ENCODE measurements at regions not wholly inside any gene's neighbourhood (a gene's known extent, or its start where the extent isn't known, plus 50 kb on each side); places are given as distances from the start of the nearest gene placed in this dataset.
"Not testable (repeated sequence)": the region's sequence is repeated elsewhere in the genome, so short reads cannot be mapped to it uniquely, and the experiment has no call there.

GRCh38 chr1:118479351-118479750, 294.3 kb upstream of the SPAG17 start:
- DNase-seq (ENCODE audit: extremely low spot score): no peak
- ChIA-PET CTCF (no interaction called here), POLR2A (no interaction called here)
- no peak for TF ChIP-seq CTCF (IDR thresholded peaks at IDR 0.05; ENCODE audit: control extremely low read depth, extremely low read depth, low read depth, missing control alignments)

GRCh38 chr1:118473825-118474224, 288.8 kb upstream of the SPAG17 start:
- CTCF ChIA-PET: no interaction called here
- TF ChIP-seq CTCF (IDR thresholded peaks at IDR 0.05; ENCODE audit: control extremely low read depth, extremely low read depth, low read depth, missing control alignments): no peak

DNA sequence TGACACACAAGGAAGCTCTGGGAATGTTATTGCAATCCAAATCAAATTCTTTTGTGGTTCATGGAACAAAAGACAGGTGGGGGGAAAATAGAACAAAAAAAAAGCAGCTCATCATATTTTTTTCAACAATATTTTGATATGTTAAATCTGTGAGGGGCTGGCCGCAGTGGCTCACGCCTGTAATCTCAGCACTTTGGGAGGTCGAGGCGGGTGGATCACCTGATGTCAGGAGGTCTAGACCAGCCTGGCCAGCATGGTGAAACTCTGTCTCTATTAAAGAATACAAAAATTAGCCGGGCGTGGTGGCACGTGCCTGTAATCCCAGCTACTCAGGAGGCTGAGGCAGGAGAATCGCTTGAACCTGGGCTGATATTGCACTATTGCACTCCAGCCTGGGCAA, 279.4 kb upstream of the SPAG17 start:
- POLR2A ChIA-PET; DNase-seq (ENCODE audit: extremely low spot score); CTCF ChIA-PET: not testable (repeated sequence)

More at GRCh38 chr1:118473825-118474224, 288.8 kb upstream of the SPAG17 start:
- no peak for DNase-seq (ENCODE audit: extremely low spot score)
- POLR2A ChIA-PET: no interaction called here

- CTCF ChIA-PET: no interaction called here
- POLR2A ChIA-PET: no interaction called here
- DNase-seq (ENCODE audit: extremely low spot score): no peak
- no peak for TF ChIP-seq CTCF (IDR thresholded peaks at IDR 0.05; ENCODE audit: control extremely low read depth, extremely low read depth, low read depth, missing control alignments)
Measured at GRCh38 chr1:118461154-118461553, 276.1 kb upstream of the SPAG17 start.

DNA sequence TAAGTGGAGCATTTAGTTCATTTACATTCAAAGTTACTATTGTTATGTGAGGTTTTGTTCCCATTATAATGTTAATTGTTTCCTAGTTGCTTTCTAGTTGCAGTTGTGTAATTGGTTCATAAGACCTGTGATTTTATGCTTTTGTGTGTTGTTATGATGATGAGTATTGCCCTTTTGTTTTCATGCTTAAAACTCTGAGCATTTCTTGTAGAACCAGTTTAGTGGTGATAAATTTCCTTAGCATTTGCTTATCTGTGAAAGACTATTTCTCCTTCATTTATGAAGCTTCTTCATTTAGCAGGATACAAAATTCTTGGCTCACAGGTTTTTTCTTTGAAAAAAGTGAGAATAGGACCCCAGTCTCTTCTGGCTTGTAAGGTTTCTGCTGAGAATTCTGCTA, 274.8 kb upstream of the SPAG17 start:
- DNase-seq (ENCODE audit: extremely low spot score): no peak
- TF ChIP-seq CTCF (IDR thresholded peaks at IDR 0.05; ENCODE audit: control extremely low read depth, extremely low read depth, low read depth, missing control alignments): no peak
- ChIA-PET POLR2A (no interaction called here), CTCF (no interaction called here)

- CTCF ChIA-PET: interaction anchor here (1.4 kb wide), 1 partner anchor 20 kb away, joined by 4 read pairs; no protein-coding TSS in a partner anchor
- POLR2A ChIA-PET; DNase-seq (ENCODE audit: extremely low spot score): not testable (repeated sequence)
Measured at GRCh38 chr1:118453856-118454255, 268.8 kb upstream of the SPAG17 start.

GRCh38 chr1:118445156-118445555, 260.1 kb upstream of the SPAG17 start:
- TF ChIP-seq CTCF (IDR thresholded peaks at IDR 0.05; ENCODE audit: control extremely low read depth, extremely low read depth, low read depth, missing control alignments): no peak
- POLR2A ChIA-PET: no interaction called here
- CTCF ChIA-PET: interaction anchor here (1.5 kb wide), 1 partner anchor 18 kb away, joined by 4 read pairs; no protein-coding TSS in a partner anchor
- no peak for DNase-seq (ENCODE audit: extremely low spot score)

GRCh38 chr1:118442214-118442613, 257.2 kb upstream of the SPAG17 start:
- ChIA-PET POLR2A (no interaction called here), CTCF (no interaction called here)
- DNase-seq (ENCODE audit: extremely low spot score): no peak
- TF ChIP-seq CTCF (IDR thresholded peaks at IDR 0.05; ENCODE audit: control extremely low read depth, extremely low read depth, low read depth, missing control alignments): no peak

Data from GM10248 (cell line).